ENCODE measurements at regions not wholly inside any gene's neighbourhood (a gene's known extent, or its start where the extent isn't known, plus 50 kb on each side); places are given as distances from the start of the nearest gene placed in this dataset.

DNA sequence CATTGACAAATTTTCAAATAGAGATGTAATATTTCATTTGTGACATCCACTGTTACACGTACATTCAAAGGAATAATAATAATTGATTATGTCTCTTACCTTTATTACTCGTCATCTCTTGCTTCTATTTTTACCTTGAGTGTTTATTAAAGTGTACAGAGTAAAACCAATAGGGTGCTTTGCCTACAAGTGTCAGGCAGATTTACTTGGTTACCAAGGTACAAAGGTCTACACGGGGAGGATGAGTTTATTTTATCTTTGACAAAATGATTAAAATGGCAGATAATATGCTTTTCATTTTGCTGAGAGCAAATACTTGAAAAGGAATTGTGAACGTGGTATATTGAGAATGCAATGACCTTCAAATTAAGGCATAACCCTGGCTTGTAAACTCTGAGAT, 137.8 kb upstream of the SOX5 start:
- no peaks in the 10 kb centered on the region for H3K27me3 ChIP-seq (ENCODE audit: control insufficient read depth in 2 of 2, insufficient read depth in 2 of 2, low read length in 2 of 2)
- DNase-seq (ENCODE audit: extremely low read depth in 1 of 4, low spot score in 3 of 4): no peak
- no peak overlapping the region for H3K4me2 ChIP-seq (ENCODE audit: insufficient read depth, low read length)
- 16% methylated on average over 4 of the region's 4 CpGs for WGBS (ENCODE audit: insufficient coverage, low coverage, missing lambda C conversion rate)
- H3K79me2 ChIP-seq (ENCODE audit: control insufficient read depth, insufficient read depth, low read length): no peaks in the 10 kb centered on the region
- H3K4me1 ChIP-seq (replicated peaks in 1 of 2; ENCODE audit: control insufficient read depth in 2 of 2, insufficient read depth in 2 of 2, low read length in 2 of 2): no peaks in the 10 kb centered on the region; a peak in 1 of 5 replicates
- CTCF ChIA-PET (ENCODE audit: low intra/inter-chr PET ratio): no interaction called here
- H3K4me3 ChIP-seq: no peak overlapping the region
- no peak overlapping the region for H3K9ac ChIP-seq (ENCODE audit: insufficient read depth in 1 of 2, low read depth in 2 of 2, low read length in 2 of 2)
- POLR2A ChIA-PET: no interaction called here
- in situ Hi-C loops (cut with MboI) (no loop called here), intact Hi-C loops (cut with micrococcal nuclease) (no loop called here)
- H3K9me1 ChIP-seq (ENCODE audit: control insufficient read depth, insufficient read depth, low read length): no peaks in the 10 kb centered on the region
- no peaks in the 10 kb centered on the region for H4K20me1 ChIP-seq (replicated peaks; ENCODE audit: control insufficient read depth, insufficient read depth, low read length)
- H3K27ac ChIP-seq (ENCODE audit: extremely low read depth, low read depth, low read length): no peak overlapping the region
- no peak overlapping the region for H2AFZ ChIP-seq (ENCODE audit: low read depth, low read length)
- BruUV-seq (replicated peaks): no TSS peak
- TF ChIP-seq CBX3 (IDR thresholded peaks at IDR 0.05; ENCODE audit: borderline replicate concordance in 1 of 2, low read length in 2 of 2): no peak
- TF ChIP-seq NR3C1 (CRISPR knock-in tag; IDR thresholded peaks at IDR 0.05): no peak
- no peak for TF ChIP-seq FOXA1 (IDR thresholded peaks at IDR 0.05; ENCODE audit: borderline replicate concordance)
- TF ChIP-seq, protein P1, sequence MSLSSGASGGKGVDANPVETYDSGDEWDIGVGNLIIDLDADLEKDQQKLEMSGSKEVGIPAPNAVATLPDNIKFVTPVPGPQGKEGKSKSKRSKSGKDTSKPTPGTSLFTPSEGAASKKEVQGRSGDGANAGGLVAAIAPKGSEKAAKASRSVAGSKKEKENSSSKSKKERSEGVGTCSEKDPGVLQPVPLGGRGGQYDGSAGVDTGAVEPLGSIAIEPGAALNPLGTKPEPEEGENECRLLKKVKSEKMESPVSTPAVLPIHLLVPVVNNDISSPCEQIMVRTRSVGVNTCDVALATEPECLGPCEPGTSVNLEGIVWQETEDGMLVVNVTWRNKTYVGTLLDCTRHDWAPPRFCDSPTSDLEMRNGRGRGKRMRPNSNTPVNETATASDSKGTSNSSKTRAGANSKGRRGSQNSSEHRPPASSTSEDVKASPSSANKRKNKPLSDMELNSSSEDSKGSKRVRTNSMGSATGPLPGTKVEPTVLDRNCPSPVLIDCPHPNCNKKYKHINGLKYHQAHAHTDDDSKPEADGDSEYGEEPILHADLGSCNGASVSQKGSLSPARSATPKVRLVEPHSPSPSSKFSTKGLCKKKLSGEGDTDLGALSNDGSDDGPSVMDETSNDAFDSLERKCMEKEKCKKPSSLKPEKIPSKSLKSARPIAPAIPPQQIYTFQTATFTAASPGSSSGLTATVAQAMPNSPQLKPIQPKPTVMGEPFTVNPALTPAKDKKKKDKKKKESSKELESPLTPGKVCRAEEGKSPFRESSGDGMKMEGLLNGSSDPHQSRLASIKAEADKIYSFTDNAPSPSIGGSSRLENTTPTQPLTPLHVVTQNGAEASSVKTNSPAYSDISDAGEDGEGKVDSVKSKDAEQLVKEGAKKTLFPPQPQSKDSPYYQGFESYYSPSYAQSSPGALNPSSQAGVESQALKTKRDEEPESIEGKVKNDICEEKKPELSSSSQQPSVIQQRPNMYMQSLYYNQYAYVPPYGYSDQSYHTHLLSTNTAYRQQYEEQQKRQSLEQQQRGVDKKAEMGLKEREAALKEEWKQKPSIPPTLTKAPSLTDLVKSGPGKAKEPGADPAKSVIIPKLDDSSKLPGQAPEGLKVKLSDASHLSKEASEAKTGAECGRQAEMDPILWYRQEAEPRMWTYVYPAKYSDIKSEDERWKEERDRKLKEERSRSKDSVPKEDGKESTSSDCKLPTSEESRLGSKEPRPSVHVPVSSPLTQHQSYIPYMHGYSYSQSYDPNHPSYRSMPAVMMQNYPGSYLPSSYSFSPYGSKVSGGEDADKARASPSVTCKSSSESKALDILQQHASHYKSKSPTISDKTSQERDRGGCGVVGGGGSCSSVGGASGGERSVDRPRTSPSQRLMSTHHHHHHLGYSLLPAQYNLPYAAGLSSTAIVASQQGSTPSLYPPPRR (CRISPR knock-in tag; IDR thresholded peaks at IDR 0.05; ENCODE audit: borderline replicate concordance): no peak
- TF ChIP-seq RBBP5 (IDR thresholded peaks at IDR 0.05; ENCODE audit: borderline replicate concordance, insufficient read depth, low read length, poor library complexity, severe bottlenecking): no peak
- TF ChIP-seq LCOR (CRISPR knock-in tag; IDR thresholded peaks at IDR 0.05): no peak
- no peak for TF ChIP-seq SUPT5H (IDR thresholded peaks at IDR 0.05)
- no peak for TF ChIP-seq ZNF445 (CRISPR knock-in tag; IDR thresholded peaks at IDR 0.05; ENCODE audit: low read depth)
- TF ChIP-seq ZNF57 (CRISPR knock-in tag; IDR thresholded peaks at IDR 0.05): no peak
- no peak for FAIRE-seq
- H3K9me3 ChIP-seq (replicated peaks; ENCODE audit: control insufficient read depth, insufficient read depth, low read depth, low read length): no peaks in the 10 kb centered on the region
- ATAC-seq: no peak
- no peaks in the 10 kb centered on the region for H3K36me3 ChIP-seq (ENCODE audit: control insufficient read depth, insufficient read depth, low read length)
